HG03139 (cell line): ENCODE measurements at regions not wholly inside any gene's neighbourhood (a gene's known extent, or its start where the extent isn't known, plus 50 kb on each side); places are given as distances from the start of the nearest gene placed in this dataset.

ENCODE experiments used
- ATAC-seq: cut with Tn5 transposase; IDR thresholded peaks from one replicate; pipeline ENCODE4 v1.9.1; 2021; ENCODE audit not compliant: unreplicated experiment

DNA sequence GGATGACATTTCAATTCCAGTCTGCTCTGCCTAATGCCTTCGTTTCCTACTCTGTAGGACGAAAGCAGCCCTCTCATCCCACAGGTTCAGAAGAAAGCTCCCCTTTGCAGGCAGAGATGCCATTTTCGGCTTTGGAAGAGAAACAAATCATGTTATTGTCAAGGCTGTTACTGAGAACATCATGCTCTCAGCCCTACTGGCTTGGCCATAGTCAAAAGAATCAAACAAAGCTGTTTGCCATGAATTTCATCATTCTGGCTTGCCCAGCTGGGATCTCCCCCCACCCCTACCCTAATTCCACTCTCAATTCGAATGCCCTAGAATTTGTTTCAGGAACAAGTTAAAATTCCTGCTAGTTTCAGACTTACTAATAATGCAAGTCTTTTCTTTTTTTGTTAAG lies 162.3 kb upstream of the SERP2 start:
- ATAC-seq: no peak

DNA sequence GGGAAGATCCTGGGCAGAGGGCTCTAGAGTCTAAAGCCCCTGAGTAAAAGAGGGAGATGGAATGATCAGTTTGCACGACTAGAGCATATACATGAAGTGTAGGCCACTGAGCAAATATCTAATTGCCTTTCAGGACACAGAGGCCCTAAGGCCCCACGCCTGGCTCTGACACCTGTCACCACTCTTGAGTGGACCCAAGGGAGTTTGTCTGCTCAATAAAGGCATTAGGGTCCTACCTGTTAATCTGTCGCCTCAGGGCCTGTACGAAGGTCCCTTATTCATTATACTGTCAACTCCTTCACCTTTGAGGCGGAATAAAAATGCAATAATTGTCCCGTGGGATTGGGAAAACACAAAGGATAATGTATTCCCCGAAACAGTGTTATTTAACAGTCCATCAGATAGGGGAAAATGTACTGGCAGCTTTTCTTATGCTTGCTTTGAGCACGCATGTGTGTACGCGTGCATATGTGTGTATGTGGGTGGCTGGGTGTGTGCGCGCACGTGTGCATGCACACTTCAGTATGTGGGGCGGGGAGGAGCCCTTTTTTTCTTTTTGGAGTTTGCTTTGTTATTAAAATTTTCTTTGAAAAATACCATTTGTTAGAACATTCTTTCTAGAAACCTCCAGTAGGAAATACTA lies 161.8 kb upstream of the SERP2 start:
- no peak for ATAC-seq

DNA sequence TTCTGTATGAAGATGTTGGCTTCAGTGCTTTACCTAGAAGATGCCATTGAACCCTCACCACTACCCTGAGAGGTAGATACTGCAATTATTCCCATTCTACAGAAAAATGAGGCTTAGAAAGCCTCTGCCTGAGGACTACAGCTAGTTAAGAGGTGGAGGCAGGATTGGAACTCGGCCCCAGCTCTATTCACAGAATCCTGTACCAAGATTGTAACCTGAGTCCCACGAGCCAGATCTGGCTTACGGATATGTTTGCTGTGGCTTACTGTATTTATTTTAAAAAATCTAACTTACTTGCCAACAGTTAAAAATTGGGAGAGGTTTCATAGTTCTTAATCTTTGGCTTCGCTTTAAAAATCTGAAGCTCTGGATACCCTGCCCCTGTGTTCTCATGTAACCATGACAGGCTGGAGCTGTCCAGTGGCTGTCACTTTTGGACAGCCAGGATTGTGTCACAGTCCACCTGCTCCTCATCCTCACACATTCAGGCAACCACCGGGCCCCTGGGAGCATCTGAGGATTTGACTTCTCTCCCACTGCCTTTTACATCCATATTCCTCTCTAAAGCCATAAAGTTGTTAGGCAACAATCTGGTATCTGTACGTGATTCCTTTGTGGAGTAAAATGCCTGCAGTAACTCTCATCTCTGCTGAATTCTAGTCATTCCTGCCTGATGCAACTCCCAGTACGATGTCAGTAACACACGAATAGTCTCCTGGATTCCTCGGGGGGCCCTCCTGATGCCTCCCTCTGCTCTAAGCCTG lies 160.8 kb upstream of the SERP2 start:
- no peak for ATAC-seq

DNA sequence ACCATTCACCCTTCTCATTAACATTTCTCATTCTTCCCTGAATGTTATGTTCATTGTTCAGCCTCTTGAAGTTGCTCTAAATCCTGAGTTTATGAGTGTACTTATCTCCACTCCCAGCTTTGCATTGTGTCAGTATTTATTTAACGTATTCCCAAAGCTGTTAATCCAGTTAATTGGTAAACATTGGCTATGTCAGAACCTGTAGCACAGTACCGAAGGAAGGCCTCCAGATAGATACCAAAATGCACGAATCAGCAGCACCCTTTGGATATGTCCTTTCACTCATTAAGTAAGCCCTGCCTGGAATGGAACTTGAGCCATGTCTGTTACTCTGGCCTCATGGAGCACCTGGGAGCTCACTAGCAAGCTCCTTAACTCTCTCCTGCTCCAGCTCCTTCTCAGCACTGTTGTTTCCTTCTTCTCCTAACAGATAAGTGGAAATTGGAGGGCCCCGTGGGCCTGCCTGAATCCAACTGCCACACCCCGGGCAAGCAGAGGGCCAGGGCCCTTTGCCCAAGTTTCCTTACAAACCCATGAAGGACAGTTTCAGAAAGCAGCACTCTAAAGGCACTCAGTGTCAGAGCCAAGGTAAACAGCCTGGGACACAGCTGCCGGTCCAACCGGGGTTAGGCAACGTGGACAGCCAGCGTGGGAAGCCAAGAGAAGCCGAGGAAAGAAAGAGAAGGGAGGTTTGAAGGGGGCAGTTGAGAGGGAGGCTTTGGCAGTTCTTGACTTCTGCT lies 155.0 kb upstream of the SERP2 start:
- no peak for ATAC-seq

DNA sequence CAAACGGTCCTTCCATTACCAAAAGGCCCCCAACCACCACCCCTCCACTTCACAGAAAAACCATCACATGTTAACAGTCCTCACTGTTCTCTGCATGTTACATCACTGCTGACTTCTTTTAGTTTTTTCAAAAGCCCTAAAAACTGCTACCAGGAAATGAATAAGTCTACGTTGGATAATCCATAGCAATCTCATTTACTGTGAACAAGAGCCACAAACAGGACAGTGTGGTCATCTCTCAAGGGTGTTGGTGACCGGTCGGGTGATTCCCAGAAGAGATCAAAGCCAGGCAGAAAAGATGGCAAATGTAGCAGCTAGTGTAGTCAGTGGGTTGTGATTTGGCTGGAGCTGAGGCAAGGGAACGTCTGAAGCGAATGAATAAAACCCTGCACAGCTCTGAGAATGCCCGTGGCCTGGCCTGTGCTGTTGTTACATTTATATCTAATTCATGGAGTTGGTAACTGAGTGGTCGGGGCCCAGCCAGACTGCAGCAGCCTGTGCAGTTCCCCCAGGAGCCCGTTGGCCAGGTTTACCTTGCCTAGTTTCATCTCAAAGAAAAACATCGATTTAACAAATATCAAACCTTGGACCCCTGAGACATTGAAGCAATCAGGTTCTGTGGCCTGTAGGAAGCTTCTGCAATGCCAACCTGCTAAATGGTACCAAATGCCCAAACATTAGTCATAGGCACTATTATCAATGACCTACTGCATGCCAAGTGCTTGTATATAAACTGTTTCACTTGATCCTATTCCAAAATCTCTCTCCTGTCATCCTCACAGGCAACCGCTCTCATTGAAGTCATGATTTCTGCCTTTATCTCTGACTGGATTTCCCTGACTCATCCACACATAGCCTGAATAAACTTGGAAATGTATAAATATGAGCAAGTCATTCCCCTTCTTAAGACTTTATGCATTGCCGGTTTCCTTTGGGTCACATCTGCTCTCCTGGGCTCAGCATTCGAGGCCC lies 153.8 kb upstream of the SERP2 start:
- no peak for ATAC-seq

DNA sequence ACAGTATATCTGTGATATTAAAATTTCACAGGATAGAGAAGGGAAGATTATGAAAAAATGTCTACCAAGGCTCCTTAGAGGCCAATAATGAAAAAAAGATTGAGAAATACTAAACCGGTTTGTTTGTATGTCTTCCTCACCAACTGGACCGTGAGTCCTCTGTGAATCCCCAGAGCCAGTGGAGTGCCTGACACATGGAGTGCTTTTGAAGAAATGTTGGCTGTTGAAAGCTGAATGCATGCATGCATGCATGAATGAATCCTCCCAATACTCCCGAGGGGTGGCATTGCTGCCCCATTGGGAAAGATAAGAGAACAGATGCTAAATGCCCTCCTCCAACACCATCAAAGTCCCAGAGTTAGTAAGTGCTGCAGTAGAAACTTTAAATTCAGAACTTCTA lies 152.7 kb upstream of the SERP2 start:
- no peak for ATAC-seq

DNA sequence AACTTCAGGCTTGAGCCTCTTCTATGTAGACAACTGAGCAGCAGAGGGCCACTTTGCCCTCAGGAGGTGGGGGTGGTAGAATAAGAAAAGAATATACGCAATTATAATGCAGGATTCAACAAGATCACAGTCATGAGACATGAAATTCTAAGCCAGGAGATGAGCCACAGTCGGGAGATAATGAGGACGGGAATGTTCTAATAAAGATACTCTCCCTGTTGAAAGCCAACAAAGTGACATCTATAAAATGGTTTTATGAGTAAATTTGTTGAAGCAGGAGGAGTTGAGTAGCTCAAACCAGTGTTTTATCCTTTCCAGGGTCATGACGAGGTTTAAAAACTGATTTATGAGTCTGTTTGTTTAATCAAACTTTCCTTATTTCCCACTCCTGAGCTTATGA lies 152.0 kb upstream of the SERP2 start:
- no peak for ATAC-seq

DNA sequence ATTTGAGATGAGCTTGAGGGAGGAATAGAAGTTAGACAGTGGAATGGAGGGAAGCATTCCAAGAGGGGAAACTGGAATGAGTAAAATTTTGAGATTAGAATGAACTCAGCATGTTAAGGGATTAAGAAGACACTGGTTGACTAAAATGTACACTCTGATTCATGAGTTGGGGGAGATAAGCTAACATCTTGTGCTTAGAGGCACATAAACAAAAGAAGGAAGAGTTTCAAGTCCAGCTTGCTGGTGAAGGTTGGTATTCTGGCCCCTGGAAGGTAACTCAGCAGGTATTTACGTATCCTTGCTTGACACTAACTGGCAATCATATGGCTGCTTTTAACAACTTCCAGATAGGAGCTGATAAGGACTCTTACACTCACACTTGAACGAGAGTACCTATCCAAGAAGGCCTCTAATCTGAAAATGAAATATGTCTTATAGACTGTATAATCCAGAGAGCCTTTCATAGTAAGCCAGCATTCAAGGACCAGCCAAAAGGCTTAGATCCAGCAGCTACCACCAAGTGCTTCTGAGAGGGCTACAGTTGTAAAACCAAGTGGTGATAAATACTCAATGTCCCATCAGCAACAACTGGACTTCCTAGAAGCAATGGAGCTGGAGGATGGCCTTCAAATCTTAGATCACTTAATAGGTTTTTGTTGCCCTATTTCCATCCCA lies 149.7 kb upstream of the SERP2 start:
- no peak for ATAC-seq

DNA sequence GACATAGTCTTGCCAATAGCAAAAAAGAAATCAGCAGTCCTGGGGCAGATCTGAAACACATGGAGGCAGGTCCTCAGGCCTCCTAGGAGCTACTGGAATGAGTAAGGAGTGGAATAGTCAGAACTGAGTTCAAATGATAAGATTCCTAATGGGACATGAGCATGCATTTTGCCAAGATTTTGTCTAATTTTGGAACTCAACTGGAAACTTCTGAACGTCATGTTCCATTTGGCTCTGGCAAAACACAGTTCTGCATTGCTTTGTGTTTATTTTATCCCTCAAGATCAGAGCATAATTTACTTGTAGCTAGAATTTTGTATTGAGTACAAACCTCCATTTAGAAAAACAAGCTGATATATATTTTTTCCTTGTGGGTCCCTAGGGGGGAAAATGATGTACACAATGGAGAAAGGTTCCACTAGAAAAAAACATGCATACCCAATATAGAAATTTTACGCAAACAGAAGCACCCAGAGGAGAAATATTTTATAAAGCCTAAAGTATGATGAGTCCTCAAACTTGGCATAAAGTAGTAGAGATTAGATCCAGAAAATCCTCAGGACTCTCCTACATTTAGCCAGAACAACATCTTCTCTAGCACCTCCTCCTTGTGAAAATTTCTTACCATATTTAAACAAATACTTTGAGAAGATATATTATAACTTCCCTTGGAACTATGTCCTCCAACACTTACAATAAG lies 149.0 kb upstream of the SERP2 start:
- no peak for ATAC-seq

DNA sequence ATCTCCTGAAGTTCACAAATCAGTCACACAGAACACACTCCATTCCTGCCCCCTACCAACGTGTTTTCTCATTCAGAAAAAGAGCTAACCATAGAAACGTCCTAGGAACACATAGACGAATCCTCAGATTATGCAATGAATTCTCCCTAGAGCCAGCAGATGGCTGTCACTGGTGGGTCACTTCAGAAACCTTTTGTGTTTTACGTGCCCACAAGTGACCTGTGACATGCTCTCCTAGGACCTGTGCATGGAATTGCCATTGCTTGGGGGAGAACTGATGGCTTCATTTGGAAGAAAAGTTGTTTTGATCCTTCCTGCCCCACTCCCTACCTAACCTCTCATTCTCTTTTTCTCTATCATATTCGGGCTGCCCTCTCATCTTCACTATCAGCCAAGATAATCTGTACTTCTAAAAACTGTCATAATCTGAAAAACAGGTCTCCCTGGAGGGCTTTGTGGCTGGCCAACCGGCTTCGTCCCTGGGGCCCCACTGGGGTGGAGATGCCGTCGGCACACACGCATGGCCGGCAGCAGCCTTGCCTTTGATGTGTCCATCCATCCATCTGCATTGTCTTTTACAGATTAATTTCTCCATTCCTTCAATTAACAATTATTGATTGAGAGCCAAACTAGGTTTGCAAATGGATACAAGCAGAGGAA lies 144.1 kb upstream of the SERP2 start:
- no peak for ATAC-seq

DNA sequence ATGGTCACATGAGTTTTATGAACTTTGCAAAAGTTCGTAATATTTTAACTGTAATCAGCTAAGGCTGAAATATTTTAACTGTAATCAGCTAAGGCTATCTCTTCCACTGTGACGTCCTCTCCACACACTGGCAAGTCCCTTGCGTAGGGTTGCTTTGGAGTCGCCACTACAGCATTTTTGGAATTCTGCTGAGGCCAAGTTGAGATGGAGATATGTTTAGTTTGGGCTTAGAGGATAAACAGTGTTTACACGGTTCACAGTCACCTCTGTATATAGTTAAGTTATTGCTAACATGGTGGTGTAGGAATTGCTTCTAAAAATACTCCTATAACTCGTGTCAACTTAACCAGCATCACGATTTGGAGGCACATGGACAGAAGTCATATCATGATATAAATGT lies 143.6 kb upstream of the SERP2 start:
- no peak for ATAC-seq

DNA sequence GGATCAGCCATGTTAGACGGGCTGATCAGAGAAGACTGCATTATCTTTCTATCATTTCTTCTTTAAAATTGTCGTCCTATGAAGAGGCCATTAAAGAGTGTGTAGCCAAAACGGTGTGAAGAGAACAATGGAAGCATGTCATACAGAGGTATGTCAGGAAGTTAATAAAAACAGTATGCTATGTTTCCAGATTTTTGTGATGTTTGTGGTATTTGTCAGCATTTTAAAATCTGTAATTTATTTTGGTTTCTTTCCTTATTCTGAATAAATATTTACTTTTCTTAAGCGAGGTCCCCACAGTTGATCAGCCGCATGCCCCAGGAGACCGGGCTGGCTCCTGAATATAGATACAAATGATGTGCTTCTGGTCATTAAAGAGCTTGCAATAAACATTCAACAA lies 142.9 kb upstream of the SERP2 start:
- no peak for ATAC-seq

DNA sequence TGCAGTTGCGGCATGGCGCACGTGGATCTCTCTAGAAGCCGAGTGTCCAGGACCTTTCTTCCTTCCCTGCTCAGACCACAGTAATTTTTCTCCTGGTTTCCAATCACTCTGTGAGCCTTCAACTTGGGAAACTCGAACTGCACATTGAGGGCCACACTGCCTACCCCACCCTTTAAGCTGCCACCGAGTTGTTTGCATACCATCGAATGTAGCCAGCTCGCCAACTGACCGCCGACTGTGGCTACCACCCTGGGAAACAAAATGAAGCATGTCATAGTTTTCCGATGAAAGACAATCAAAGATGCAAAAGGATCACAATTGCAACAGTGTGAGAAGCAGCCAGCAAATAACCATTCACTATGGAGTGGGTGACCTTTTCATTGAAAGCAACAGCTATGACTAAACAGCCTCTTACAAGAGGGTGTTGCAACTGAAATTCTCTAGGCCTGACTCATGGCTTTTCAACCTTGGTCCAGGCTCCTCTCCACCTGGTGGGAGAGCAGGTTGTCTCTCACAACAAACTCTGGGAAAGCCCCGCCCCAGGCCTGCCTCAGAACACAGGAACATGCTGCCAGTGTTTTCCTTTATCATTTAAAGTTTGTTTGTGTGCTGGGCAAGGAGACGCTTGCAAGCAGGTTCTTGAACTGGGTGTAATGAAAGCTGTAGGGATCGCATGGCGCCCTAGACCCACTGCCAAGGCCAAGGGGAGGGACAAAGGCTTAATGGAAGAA lies 141.7 kb upstream of the SERP2 start:
- ATAC-seq: no peak

DNA sequence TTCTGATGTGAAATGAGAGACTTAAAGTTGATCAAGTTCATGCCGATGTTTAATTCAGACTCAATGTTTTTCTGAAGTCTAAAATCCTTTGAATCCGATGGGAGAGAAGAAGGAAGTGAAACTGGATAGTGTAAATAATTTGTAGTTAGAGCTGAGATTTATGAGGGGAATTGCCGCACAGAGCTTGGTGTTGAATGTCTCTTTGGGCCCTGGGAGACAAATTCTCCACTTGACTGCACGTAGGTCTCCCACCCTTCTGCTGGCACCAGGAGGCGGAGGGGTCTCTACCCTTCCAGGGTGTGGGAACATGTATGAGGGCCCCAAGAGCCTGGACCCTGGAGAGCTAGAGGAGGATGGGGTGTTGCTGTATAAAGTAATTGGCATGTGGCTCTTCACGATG lies 140.8 kb upstream of the SERP2 start:
- no peak for ATAC-seq

DNA sequence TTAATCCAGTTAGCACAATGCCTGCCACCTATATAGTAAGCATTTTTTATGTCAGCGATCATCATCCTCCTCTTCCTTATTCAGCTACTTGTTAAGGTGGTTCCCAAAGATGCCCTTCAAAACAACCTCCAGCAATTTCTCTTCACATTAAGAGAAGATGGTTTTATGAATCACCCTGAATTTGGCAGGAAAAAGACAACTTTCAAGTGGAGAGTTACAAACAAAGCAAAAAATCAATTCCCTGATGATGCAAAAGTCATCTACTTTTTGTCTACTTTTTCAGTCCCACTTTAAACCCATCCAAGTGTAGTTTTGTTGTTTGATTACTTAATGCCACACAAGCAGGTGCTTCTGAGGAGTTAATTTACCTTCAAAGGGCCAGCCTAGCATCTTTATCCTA lies 139.1 kb upstream of the SERP2 start:
- no peak for ATAC-seq

DNA sequence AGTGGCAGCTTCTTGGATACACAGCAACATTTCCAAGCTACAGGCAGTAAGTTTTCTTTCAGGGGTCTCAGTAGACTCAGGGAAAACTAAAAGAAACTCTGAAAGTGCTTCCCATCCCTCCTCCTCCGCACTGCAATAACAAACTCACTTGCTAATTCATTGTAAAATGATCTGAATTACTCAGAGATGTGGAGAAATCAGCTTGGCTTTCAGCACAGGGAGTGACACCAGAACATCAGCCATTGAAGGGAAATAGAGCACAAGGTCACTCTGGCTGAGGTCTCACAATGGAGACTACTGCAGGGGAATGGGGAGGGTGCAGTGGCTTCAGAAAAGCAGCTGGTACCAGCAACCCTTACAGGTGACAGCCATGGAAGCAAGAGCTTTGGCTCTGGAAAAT lies 137.3 kb upstream of the SERP2 start:
- no peak for ATAC-seq

DNA sequence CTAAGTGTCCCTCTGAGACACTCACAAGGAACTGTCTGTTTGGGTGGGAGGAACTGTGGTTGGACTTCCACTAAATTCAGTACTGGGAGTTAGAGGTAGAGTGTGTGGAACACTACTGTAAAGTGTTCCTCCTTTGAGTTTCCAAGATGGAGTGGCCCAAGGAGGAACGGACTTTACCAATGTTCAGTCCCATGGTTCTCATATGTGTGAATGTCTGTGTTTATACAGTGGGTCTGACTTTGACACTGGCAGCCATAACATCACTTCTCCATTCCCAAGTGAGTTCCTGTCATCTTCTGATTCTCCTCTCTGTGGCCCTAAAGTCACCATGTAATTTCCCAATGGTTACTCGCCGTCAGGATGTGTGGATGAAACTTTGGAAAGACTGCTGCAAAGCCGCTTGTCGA lies 136.8 kb upstream of the SERP2 start:
- ATAC-seq: no peak

DNA sequence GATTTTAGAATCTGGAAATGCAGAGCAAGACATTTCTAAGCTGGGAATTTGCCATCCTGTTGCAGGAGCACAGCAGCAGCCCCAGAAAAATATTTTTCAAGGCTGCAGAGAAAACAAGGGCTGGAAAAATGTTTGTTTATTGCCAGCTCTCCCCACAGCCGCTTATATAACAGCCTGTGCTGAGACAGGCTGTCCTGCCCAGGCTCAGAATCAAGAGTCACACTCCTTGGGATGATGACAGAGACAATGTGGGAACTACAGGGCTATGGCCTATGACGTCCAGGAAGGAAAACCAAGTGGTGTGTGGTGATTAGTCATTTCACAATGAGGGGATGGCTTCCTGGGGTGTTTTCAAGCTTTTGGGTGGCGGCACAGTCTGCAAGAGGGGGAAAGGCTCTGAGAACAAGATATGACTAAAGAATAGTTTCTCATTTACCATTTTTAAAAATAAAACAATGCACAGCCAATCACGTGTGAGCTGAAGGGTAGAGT lies 136.3 kb upstream of the SERP2 start:
- peak; percentile 68 for ATAC-seq
